NT2/D1 (cell line): ENCODE measurements at regions not wholly inside any gene's neighbourhood (a gene's known extent, or its start where the extent isn't known, plus 50 kb on each side); places are given as distances from the start of the nearest gene placed in this dataset.

Experiments
- SUZ12 ChIP-seq: IDR thresholded peaks from 2 replicates; pipeline ENCODE4 v1.6.1; 2011; ENCODE audit not compliant: insufficient read length, insufficient read depth; ENCODE audit errors: extremely low read depth
- YY1 ChIP-seq: IDR thresholded peaks from 2 replicates; pipeline ENCODE4 v1.6.1; 2011; ENCODE audit not compliant: insufficient read length, insufficient read depth

DNA sequence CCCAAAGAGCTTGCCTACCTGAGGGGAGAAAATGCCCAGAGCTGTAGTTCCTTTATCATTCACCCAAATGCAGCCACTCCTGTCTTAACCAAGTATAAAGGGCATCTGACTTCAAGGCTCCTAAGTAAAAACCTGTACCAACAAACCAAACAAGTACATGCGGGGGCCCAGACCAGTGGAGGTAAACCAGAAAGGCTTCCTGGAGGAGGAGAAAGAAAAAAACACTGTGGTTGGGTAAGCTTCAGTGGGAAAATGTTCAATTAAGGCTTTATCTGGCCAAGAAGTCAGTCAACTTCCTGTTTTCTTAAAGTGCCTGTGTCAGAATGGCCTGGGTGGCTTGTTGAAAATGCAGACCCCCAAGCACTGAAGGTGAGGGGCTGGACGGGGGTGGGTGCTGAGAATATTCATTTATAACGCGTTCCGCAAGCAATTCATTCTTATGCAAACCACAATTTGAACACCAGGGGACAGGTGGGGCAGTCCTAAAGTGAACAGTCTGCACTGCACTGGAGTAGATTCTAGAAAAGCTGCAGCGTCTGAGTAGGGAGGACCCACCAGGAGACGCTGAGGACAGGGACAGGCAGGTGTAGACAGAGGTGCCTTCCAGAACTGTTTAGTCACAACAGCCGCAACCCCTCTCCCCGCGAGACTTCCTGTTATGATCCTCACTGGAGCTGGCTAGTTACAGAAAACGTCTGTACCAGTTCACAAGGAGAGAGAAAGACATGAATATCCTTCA is 467.1 kb downstream of the SOX9 start:
- TF ChIP-seq YY1: no peak
- no peak for TF ChIP-seq SUZ12
